ENCODE measurements at regions not wholly inside any gene's neighbourhood (a gene's known extent, or its start where the extent isn't known, plus 50 kb on each side); places are given as distances from the start of the nearest gene placed in this dataset.

DNA sequence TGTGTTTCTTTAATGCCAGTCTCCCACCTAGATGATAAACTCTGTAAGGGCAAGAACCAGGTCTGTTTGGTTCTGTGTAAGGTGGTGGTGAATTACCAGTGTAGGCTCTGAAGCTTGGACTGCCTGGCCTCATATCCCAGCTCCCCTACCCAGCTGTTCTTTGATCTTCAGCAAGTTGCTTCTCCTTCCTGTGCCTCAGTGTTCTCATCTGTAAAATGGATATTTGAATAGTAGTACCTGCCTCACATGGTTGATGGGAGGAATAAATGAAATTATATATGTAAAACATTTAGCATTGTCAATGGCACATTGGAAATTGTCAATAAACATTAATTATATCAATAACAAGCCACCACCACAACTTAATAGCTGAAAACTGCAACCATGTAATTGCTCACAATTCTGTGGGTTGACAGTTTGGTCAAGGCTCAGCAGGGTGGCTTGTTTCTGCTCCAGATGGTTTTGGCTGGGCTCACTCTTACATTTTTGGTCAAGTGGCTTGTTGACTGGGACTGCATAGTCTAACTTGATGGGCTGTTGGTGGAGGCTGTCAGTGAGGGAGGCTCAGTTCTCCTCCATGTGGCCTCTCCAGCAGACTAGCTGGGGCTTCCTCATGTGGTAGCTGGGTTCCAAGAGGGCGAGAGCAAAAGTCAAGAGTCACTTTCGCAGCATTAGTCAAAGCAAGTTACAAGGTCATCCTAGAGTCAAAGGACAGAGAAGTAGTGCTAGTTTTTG, 84.5 kb upstream of the DUSP5 start:
- TF ChIP-seq, protein P1, sequence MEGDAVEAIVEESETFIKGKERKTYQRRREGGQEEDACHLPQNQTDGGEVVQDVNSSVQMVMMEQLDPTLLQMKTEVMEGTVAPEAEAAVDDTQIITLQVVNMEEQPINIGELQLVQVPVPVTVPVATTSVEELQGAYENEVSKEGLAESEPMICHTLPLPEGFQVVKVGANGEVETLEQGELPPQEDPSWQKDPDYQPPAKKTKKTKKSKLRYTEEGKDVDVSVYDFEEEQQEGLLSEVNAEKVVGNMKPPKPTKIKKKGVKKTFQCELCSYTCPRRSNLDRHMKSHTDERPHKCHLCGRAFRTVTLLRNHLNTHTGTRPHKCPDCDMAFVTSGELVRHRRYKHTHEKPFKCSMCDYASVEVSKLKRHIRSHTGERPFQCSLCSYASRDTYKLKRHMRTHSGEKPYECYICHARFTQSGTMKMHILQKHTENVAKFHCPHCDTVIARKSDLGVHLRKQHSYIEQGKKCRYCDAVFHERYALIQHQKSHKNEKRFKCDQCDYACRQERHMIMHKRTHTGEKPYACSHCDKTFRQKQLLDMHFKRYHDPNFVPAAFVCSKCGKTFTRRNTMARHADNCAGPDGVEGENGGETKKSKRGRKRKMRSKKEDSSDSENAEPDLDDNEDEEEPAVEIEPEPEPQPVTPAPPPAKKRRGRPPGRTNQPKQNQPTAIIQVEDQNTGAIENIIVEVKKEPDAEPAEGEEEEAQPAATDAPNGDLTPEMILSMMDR (IDR thresholded peaks at IDR 0.05), result no peak

DNA sequence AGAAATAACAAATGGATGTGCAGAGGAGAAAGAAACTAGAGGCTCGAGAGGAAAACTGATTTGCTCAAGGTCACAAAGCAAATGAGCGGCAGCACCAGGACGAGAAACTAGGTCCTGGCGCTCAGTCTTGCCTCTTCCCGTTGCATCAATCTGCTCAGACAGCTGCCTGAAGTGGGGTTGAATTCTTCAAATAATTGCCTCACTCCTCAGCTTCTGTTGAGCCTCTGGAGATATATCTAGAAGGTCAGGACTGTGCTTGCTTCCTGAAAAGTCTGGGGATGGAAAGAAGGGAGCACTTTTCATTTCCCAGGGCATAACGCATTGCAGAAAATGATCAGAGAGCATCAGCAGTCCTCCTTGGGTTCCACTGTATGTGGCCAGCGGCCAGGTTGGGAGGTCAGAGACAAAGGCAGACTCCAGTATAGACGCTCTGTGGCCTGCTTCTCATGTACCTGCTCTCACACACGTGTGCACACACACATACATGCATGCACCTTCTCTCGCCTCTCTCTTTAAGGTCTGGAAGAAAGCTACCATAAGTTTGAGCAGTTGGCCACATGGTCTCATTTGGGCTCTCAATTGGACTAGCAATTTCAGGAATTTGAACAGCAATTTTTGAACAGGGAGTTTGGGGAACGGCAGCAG, 83.7 kb upstream of the DUSP5 start:
- TF ChIP-seq, protein P1 (IDR thresholded peaks at IDR 0.05), result no peak

DNA sequence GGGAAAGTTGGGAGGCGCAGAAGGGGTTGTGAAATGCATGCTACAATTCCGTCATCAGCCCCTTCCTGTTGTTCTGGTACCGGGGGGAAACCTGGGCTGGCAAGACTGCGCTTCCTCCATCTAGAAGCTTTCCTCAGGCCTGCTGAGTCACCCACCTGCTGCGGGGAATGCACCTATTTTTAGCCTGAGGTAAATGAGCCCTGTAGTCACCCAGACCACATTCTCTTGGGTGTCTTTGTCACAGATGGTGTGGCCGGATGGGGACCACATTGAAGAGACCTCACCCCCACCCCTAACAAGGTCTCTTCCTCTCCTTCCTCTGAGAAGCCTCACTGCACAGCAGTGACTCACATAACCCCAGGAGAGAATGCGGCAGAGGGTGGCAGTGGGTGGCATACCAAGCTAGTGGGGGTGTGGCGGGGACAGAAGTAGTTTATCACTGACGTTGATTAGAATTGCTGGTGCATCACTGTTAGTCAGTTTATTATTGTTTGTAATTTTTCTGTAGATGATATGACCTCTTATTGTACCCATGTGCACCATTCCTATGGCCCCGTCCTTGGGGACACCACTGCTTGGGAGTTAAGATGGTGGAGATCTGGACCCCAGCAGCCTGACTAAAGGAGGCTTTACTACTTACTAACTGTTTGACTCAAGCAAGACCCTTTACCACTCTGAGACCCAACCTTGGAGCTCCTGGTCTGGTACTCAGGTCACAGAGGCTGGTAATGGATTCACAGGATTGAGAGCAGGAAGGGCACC, 83.0 kb upstream of the DUSP5 start:
- TF ChIP-seq, protein P1 (IDR thresholded peaks at IDR 0.05), result no peak

DNA sequence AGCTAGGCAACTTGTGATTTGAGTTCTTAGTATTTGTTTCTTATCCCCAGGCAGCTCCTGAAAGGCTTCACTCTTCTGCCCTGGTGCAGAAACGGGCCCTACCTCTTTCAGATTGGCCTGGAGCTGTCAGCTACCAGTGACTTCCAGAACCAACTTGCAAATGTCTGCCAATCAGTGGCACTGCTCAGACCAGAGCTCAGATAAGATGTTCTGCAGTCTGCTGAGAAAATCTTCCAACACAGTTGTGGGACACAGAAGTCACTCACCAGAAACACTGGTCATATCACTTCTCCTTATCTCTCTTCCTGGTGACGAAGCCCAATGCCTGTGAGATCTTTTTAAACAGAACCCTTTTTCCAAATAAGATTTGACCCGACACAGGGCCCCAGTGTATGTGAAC, 81.9 kb upstream of the DUSP5 start:
- TF ChIP-seq, protein P1 (IDR thresholded peaks at IDR 0.05), result no peak

DNA sequence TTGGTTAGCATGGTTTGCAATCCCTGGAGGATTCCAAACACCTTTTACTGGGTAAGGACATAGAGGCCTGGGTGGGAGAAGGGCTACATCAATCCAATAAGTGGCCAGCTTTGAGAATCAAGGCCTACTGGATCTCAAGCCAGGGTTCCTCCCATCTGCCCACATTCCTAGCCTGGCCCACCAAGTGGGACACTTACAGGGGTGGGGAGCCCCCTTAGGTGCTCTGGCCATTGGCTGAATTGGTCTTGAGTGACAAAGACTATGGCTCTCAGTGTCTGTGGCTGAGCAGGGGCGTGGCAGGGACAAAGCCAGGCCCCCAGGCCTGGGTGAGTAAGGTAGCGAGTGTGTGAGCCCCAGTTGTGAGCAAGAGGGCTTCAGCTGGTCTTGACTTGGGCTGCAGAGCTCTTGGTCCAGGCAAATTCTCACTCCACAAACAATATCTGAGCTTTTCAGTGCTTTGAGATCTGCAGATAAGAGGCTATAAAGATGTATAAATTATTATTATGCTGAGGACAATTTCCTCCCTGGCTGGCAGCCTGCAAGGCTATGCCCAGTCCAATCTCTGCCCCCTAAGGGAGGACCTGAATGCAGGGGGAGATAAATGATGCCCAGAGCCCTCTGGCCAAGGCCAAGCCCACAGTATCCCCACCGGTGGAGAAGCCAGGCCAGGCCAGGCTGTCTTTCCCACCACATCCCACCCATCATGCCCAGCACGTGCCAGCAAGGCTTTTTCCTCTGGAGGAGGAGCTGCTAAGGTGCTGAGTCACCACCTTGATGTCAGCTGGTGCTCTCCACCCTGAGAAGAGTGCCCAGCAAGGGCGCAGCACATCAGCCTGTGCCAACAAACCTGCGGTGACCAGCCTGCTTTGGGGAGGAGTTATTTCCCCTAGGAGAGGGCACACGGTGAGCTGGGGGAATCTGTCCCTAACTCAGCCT, 80.7 kb upstream of the DUSP5 start:
- TF ChIP-seq, protein P1 (IDR thresholded peaks at IDR 0.05), result no peak

DNA sequence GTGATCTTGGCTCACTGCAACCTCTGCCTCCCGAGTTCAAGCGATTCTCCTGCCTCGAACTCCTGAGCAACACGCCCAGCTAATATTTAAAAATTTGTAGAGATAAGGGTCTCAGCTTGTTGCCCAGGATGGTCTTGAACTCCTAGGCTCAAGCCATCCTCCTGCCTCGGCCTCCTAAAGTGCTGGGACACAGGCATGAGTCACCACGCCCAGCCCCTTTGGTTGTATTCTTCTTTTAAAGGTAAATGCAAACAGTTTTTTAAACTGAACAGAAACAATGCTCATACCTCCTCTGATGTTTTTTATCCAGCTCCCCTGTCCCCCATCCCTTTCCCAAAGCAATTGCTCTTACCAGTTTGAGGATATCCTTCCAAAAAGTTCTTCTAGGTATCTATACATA, 79.5 kb upstream of the DUSP5 start:
- TF ChIP-seq, protein P1 (IDR thresholded peaks at IDR 0.05), result no peak

DNA sequence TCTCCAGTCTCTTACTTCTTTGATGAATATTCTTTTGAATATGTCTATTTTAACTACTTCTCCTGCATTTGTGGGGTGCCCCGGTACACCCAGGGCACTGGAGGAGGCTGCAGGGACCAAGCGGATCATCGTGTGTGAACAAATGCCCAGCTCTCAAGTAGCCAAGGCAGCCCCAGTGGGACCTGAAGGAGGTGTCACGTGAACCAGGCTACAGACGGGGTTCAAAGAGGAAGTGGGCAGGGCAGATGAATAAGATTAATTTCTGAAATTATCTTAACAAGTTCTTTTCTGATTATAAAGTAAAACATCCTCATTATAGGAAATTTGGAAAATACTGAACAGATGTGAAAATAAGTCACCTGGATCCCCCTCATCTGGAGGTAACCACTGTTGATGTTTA, 78.4 kb upstream of the DUSP5 start:
- TF ChIP-seq, protein P1 (IDR thresholded peaks at IDR 0.05), result no peak

All from LNCAP (cell line).